Brain microvascular endothelial cell (primary cell): ENCODE measurements at regions not wholly inside any gene's neighbourhood (a gene's known extent, or its start where the extent isn't known, plus 50 kb on each side); places are given as distances from the start of the nearest gene placed in this dataset.
A peak's percentile ranks its signal among the peaks of the same experiment; 100 is the strongest.

Experiments
- DNase-seq: peaks from one replicate; pipeline ENCODE4 v3.0.0-alpha.2; 2020
- H3K27ac ChIP-seq: fragments of 250-450 bp; sonication (Bioruptor Pico); 2 replicates; pipeline ENCODE4 v1.5.1; 2020; ENCODE audit warnings: mild to moderate bottlenecking, moderate library complexity
- H3K27me3 ChIP-seq: fragments of 250-450 bp; sonication (Bioruptor Pico); replicated peaks from 2 replicates; pipeline ENCODE4 v1.5.1; 2020; ENCODE audit warnings: mild to moderate bottlenecking
- H3K36me3 ChIP-seq: fragments of 250-450 bp; sonication (Bioruptor Pico); replicated peaks from 2 replicates; pipeline ENCODE4 v1.5.1; 2020; ENCODE audit warnings: mild to moderate bottlenecking
- H3K4me3 ChIP-seq: 2 replicates; pipeline ENCODE4 v1.5.1; 2011; ENCODE audit warnings: low read depth, mild to moderate bottlenecking, control low read depth, low read length, moderate library complexity
- in situ Hi-C: cut with HindIII; loops from 2 replicates; pipeline ENCODE4 v1.10.0; 2017; ENCODE audit warnings: low sequenced_read_pairs, low pct_ligation_motif_present
- TF ChIP-seq, protein P1 (sequence below): IDR thresholded peaks from 2 replicates; pipeline ENCODE4 v1.5.1; 2011; ENCODE audit warnings: low read depth, mild to moderate bottlenecking, moderate library complexity, low read length, control low read depth, inconsistent platforms; ENCODE audit errors: missing control alignments

DNA sequence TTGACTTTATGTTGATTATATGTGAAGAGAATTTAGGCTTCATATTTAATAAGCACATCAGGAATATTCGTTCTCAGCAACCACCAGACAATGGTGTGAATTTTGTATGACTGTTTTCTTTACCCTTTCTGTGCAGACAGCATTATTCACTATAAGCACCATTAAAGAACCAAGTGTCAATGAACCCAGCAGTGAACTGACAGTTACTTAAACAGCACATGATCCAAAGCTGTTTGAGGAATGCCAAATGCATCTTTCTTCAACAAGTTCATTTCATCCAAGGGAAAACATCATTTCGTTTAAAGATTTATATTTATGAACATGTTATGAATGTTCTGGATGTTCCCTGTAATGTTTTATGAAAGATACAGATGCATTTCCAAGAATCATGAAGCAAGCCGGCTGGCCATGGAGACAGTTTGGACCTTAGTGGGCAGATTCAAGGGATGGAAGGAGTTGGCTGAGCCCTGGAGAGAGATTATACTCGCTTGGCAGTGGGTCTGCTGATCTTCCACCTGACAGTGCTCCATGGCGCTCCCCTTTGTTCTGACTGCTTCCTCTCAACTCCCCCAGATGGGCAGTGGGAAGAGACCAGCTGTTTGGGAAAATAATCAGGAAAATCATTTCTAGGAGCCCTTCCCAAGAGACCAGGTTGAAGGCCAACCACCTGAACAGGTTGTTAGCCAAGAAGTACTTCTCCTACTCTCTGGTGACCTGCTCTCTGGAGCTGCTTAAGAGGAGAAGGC lies 326.0 kb upstream of the RSPO3 start:
- TF ChIP-seq, protein P1, sequence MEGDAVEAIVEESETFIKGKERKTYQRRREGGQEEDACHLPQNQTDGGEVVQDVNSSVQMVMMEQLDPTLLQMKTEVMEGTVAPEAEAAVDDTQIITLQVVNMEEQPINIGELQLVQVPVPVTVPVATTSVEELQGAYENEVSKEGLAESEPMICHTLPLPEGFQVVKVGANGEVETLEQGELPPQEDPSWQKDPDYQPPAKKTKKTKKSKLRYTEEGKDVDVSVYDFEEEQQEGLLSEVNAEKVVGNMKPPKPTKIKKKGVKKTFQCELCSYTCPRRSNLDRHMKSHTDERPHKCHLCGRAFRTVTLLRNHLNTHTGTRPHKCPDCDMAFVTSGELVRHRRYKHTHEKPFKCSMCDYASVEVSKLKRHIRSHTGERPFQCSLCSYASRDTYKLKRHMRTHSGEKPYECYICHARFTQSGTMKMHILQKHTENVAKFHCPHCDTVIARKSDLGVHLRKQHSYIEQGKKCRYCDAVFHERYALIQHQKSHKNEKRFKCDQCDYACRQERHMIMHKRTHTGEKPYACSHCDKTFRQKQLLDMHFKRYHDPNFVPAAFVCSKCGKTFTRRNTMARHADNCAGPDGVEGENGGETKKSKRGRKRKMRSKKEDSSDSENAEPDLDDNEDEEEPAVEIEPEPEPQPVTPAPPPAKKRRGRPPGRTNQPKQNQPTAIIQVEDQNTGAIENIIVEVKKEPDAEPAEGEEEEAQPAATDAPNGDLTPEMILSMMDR, result no peak
- no peak for DNase-seq
- no peaks in the 10 kb centered on the region for H3K36me3 ChIP-seq
- H3K27me3 ChIP-seq, result no peaks in the 10 kb centered on the region
- no peak overlapping the region for H3K4me3 ChIP-seq
- H3K27ac ChIP-seq, result no peak overlapping the region
- in situ Hi-C loops, result no loop called here

DNA sequence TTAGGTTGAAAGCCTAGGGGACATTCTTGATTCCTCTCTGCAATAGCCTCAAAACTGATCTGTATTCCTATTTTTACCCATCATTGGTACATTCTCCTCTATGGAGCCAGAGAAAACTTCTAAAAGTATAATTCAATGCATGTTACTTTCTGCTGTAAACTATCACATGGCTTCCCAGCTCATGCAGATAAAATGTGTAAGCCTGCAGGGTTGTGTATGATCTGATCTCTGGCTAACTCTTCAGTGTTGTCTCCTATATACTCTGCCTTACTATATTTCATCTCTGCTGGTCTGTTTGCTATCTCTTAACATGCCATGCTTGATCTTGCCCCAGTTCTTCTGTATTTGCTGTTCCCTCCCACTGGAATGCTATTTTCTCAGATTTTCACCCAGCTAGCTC lies 323.3 kb upstream of the RSPO3 start:
- H3K4me3 ChIP-seq, result no peak overlapping the region
- H3K36me3 ChIP-seq, result no peaks in the 10 kb centered on the region
- no peaks in the 10 kb centered on the region for H3K27me3 ChIP-seq
- no peak for DNase-seq
- TF ChIP-seq, protein P1, result no peak
- in situ Hi-C loops, result no loop called here
- H3K27ac ChIP-seq, result no peak overlapping the region

DNA sequence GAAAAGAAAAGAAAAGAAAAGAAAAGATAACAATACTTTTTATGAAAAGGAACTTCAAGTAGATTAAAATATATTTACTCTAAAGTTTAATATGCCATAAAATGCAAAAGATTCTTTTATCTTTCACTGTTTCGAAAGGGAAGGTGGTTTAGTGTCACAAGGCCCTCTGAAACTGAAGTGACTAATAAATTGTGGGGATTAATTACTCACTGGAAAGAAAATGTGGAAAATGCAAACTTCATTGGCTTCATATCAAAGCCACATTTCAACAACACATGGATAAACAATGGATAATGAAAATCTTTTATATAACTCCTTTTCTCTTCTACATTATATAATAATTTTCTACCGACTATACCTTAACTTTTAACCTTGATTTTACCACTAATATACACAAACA lies 320.5 kb upstream of the RSPO3 start:
- Histone ChIP-seq H3K27ac (no peak overlapping the region), H3K4me3 (no peak overlapping the region), H3K36me3 (no peaks in the 10 kb centered on the region), H3K27me3 (no peaks in the 10 kb centered on the region)
- in situ Hi-C loops, result no loop called here
- DNase-seq, result no peak
- TF ChIP-seq, protein P1, result no peak

DNA sequence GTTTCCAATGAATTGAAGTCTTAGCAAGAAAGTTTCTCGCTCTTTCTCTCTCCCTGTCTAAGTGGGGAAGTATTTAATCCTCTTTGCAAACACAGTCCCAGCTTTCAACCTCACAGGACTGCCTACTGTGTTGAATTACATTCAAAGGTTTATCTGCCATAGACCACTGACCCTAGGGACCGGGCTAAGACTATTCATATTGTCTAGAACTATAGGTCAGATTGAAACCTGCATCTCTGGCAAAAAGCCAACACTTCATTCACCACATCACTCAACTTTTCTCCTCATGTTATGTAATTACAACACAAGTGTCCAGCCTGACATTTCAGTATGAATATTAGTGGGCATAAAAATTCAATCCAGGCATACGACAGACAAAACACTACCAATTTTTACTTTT lies 314.7 kb upstream of the RSPO3 start:
- no peaks in the 10 kb centered on the region for H3K27me3 ChIP-seq
- TF ChIP-seq, protein P1, result no peak
- no peak for DNase-seq
- in situ Hi-C loops, result no loop called here
- no peaks in the 10 kb centered on the region for H3K36me3 ChIP-seq
- no peak overlapping the region for H3K27ac ChIP-seq
- H3K4me3 ChIP-seq, result no peak overlapping the region

DNA sequence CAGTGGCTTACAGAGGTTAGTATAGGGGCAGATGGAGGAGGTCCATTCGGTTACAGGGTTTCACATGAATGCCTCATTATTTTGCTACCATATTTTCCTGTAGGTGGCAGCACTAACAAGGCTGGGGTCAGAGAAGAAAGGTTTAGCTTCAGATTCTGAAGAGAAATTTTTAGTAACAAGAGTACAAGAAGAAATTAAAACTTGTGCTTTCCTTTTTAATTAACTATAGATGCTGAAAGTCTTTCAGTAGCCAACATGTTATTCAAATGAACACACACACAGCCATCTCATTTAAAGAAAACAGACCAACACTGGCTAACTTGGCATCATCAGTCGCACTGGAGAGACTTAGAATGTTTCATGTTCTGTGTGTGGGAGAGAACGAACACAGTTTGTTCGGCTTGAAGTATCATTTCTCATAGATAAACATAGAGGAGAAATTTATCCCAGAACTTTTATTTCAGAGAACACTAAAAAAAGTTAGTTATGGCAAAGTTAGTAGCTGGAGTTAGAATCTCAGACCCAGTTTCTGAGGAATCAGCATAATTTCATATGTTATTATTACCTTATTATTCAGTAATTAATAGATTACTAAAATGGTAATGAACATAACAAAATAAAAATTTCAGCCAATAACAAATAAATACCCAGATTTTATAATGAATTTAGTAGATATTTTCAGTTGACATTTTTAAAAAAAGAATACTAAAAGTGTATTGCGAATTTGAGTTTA lies 314.0 kb upstream of the RSPO3 start:
- in situ Hi-C loops, result no loop called here
- H3K27me3 ChIP-seq, result no peaks in the 10 kb centered on the region
- H3K36me3 ChIP-seq, result no peaks in the 10 kb centered on the region
- no peak overlapping the region for H3K4me3 ChIP-seq
- H3K27ac ChIP-seq, result no peak overlapping the region
- peak; percentile 67 for DNase-seq
- TF ChIP-seq, protein P1, result peak; percentile 77

DNA sequence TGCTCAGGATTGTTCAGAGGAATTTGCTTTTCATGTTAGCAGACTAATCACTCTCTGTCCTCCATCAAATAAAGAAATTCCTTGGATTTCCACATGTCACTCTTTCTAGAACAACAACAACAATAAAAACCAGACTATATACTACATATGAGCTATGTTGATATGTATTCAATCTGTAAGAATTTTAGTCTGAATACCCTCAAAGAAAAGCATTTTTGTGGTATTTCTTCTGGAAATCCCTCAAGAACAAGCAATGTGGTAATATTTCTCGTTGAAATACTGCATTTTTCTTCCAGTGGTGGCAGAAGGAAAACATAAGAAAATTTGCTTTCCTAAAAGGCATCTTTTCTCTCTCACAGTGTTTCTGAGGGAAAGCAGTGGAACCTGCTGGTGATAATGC lies 312.6 kb upstream of the RSPO3 start:
- no peak for DNase-seq
- TF ChIP-seq, protein P1, result no peak
- no peaks in the 10 kb centered on the region for H3K27me3 ChIP-seq
- no peaks in the 10 kb centered on the region for H3K36me3 ChIP-seq
- in situ Hi-C loops, result no loop called here
- no peak overlapping the region for H3K27ac ChIP-seq
- no peak overlapping the region for H3K4me3 ChIP-seq
